Skeletal muscle satellite cell (primary cell): ENCODE measurements at regions not wholly inside any gene's neighbourhood (a gene's known extent, or its start where the extent isn't known, plus 50 kb on each side); places are given as distances from the start of the nearest gene placed in this dataset.
"Not testable (repeated sequence)": the region's sequence is repeated elsewhere in the genome, so short reads cannot be mapped to it uniquely, and the experiment has no call there.

Experiments
- H3K27me3 ChIP-seq: 2 replicates; pipeline ENCODE4 v1.7.0; 2013; ENCODE audit warnings: low read length; ENCODE audit not compliant: control insufficient read depth, insufficient read depth
- H3K36me3 ChIP-seq: 2 replicates; pipeline ENCODE4 v1.7.0; 2013; ENCODE audit warnings: mild to moderate bottlenecking, control low read depth, low read length; ENCODE audit not compliant: insufficient read depth
- H3K4me1 ChIP-seq: 2 replicates; pipeline ENCODE4 v1.7.0; 2013; ENCODE audit warnings: low read length; ENCODE audit not compliant: control insufficient read depth, insufficient read depth
- H3K4me2 ChIP-seq: 2 replicates; pipeline ENCODE4 v1.7.0; 2013; ENCODE audit warnings: mild to moderate bottlenecking, low read length
- H3K4me3 ChIP-seq: 2 replicates; pipeline ENCODE4 v1.7.0; 2013; ENCODE audit warnings: low read length
- H3K9ac ChIP-seq: 2 replicates; pipeline ENCODE4 v1.7.0; 2013; ENCODE audit warnings: mild to moderate bottlenecking, low read depth, low read length, moderate library complexity
- H3K9me3 ChIP-seq: replicated peaks from 2 replicates; pipeline ENCODE4 v1.7.0; 2013; ENCODE audit warnings: mild to moderate bottlenecking, control low read depth, low read length

- Histone ChIP-seq H3K4me1 (no peaks in the 10 kb centered on the region), H3K36me3 (no peaks in the 10 kb centered on the region), H3K4me3 (no peak overlapping the region), H3K27me3 (peaks cover 18% of the 10 kb centered on the region), H3K9me3 (no peaks in the 10 kb centered on the region), H3K4me2 (no peak overlapping the region), H3K9ac (no peak overlapping the region)
Observed at GRCh38 chr15:59828263-59828662, 139.1 kb upstream of the BNIP2 start.

- no peak overlapping the region for H3K9ac ChIP-seq
- no peaks in the 10 kb centered on the region for H3K36me3 ChIP-seq
- no peaks in the 10 kb centered on the region for H3K4me1 ChIP-seq
- H3K4me2 ChIP-seq, result no peak overlapping the region
- H3K9me3 ChIP-seq, result no peaks in the 10 kb centered on the region
- H3K4me3 ChIP-seq, result no peak overlapping the region
- H3K27me3 ChIP-seq, result peaks cover 13% of the 10 kb centered on the region
Observed at GRCh38 chr15:59825901-59826300, 136.8 kb upstream of the BNIP2 start.

GRCh38 chr15:59821286-59821685, 132.2 kb upstream of the BNIP2 start:
- peaks cover 35% of the 10 kb centered on the region for H3K27me3 ChIP-seq
- H3K4me2 ChIP-seq, result no peak overlapping the region
- H3K9me3 ChIP-seq, result no peaks in the 10 kb centered on the region
- H3K4me3 ChIP-seq, result no peak overlapping the region
- no peaks in the 10 kb centered on the region for H3K36me3 ChIP-seq
- H3K9ac ChIP-seq, result no peak overlapping the region
- no peaks in the 10 kb centered on the region for H3K4me1 ChIP-seq

- no peak overlapping the region for H3K4me3 ChIP-seq
- no peak overlapping the region for H3K9ac ChIP-seq
- no peaks in the 10 kb centered on the region for H3K9me3 ChIP-seq
Observed at GRCh38 chr15:59819092-59819491, 130.0 kb upstream of the BNIP2 start.

GRCh38 chr15:59818336-59818735, 129.2 kb upstream of the BNIP2 start:
- no peak overlapping the region for H3K4me3 ChIP-seq
- H3K9me3 ChIP-seq, result no peaks in the 10 kb centered on the region
- no peaks in the 10 kb centered on the region for H3K4me1 ChIP-seq
- peaks cover 45% of the 10 kb centered on the region for H3K27me3 ChIP-seq
- no peak overlapping the region for H3K4me2 ChIP-seq
- H3K9ac ChIP-seq, result no peak overlapping the region
- no peaks in the 10 kb centered on the region for H3K36me3 ChIP-seq

More at GRCh38 chr15:59819092-59819491, 130.0 kb upstream of the BNIP2 start:
- Histone ChIP-seq H3K36me3 (no peaks in the 10 kb centered on the region), H3K4me1 (no peaks in the 10 kb centered on the region), H3K4me2 (no peak overlapping the region), H3K27me3 (peaks cover 44% of the 10 kb centered on the region)

GRCh38 chr15:59817834-59818233, 128.7 kb upstream of the BNIP2 start:
- Histone ChIP-seq H3K4me3 (no peak overlapping the region), H3K9ac (no peak overlapping the region), H3K27me3 (peaks cover 50% of the 10 kb centered on the region), H3K9me3 (no peaks in the 10 kb centered on the region), H3K36me3 (no peaks in the 10 kb centered on the region), H3K4me2 (no peak overlapping the region), H3K4me1 (no peaks in the 10 kb centered on the region)

- no peak overlapping the region for H3K9ac ChIP-seq
- no peak overlapping the region for H3K4me2 ChIP-seq
- H3K9me3 ChIP-seq, result no peaks in the 10 kb centered on the region
- H3K36me3 ChIP-seq, result no peaks in the 10 kb centered on the region
- H3K4me1 ChIP-seq, result no peaks in the 10 kb centered on the region
- peaks cover 56% of the 10 kb centered on the region for H3K27me3 ChIP-seq
- H3K4me3 ChIP-seq, result no peak overlapping the region
Observed at GRCh38 chr15:59817053-59817452, 127.9 kb upstream of the BNIP2 start.

GRCh38 chr15:59814409-59814808, 125.3 kb upstream of the BNIP2 start:
- H3K27me3 ChIP-seq, result peaks cover 59% of the 10 kb centered on the region
- H3K4me2 ChIP-seq, result no peak overlapping the region
- no peak overlapping the region for H3K4me3 ChIP-seq
- no peaks in the 10 kb centered on the region for H3K36me3 ChIP-seq
- H3K9me3 ChIP-seq, result no peaks in the 10 kb centered on the region
- H3K9ac ChIP-seq, result no peak overlapping the region
- no peaks in the 10 kb centered on the region for H3K4me1 ChIP-seq

GRCh38 chr15:59812889-59813288, 123.8 kb upstream of the BNIP2 start:
- Histone ChIP-seq H3K36me3 (no peaks in the 10 kb centered on the region), H3K4me1 (no peaks in the 10 kb centered on the region), H3K9me3 (no peaks in the 10 kb centered on the region), H3K4me2 (no peak overlapping the region), H3K9ac (no peak overlapping the region), H3K4me3 (no peak overlapping the region), H3K27me3 (peaks cover 44% of the 10 kb centered on the region)

GRCh38 chr15:59812250-59812870, 123.2 kb upstream of the BNIP2 start:
- Histone ChIP-seq H3K4me2 (no peak overlapping the region), H3K36me3 (no peaks in the 10 kb centered on the region), H3K27me3 (peaks cover 39% of the 10 kb centered on the region), H3K4me1 (no peaks in the 10 kb centered on the region), H3K4me3 (no peak overlapping the region), H3K9ac (no peak overlapping the region), H3K9me3 (no peaks in the 10 kb centered on the region)

- not testable (repeated sequence) for H3K4me1 ChIP-seq, H3K4me3 ChIP-seq, H3K4me2 ChIP-seq, H3K9me3 ChIP-seq, H3K36me3 ChIP-seq, H3K27me3 ChIP-seq, H3K9ac ChIP-seq
Observed at GRCh38 chr15:59803293-59803966, 114.3 kb upstream of the BNIP2 start.

- no peaks in the 10 kb centered on the region for H3K36me3 ChIP-seq
- H3K4me3 ChIP-seq, result no peak overlapping the region
- H3K4me2 ChIP-seq, result no peak overlapping the region
- H3K4me1 ChIP-seq, result no peaks in the 10 kb centered on the region
- H3K9me3 ChIP-seq, result no peaks in the 10 kb centered on the region
- H3K27me3 ChIP-seq, result peaks cover 5% of the 10 kb centered on the region
- no peak overlapping the region for H3K9ac ChIP-seq
Observed at GRCh38 chr15:59801649-59802048, 112.5 kb upstream of the BNIP2 start.
